ENCODE measurements at regions not wholly inside any gene's neighbourhood (a gene's known extent, or its start where the extent isn't known, plus 50 kb on each side); places are given as distances from the start of the nearest gene placed in this dataset.

- Histone ChIP-seq H3K36me3 (replicated peaks in 1 of 2; ENCODE audit: control insufficient read depth in 1 of 2, insufficient read depth in 2 of 2, low read length in 2 of 2) (no peaks in the 10 kb centered on the region), H3K4me3 (replicated peaks in 1 of 3; ENCODE audit: insufficient read depth in 1 of 3, low read depth in 2 of 3, low read length in 3 of 3) (no peak overlapping the region), H3K4me1 (ENCODE audit: insufficient read depth, low read length) (no peaks in the 10 kb centered on the region), H3K9me3 (ENCODE audit: low read length) (peaks cover 5% of the 10 kb centered on the region), H3K27ac (ENCODE audit: extremely low read length, insufficient read depth, low read length) (no peak overlapping the region), H3K9ac (ENCODE audit: insufficient read depth, low read depth, low read length) (no peak overlapping the region), H3K79me2 (ENCODE audit: insufficient read depth, low read length) (no peaks in the 10 kb centered on the region), H3K27me3 (ENCODE audit: control insufficient read depth in 1 of 2, insufficient read depth in 2 of 2, low read length in 2 of 2) (no peaks in the 10 kb centered on the region; a peak in 1 of 5 replicates), H3K4me2 (ENCODE audit: low read depth, low read length) (no peak overlapping the region), H2AFZ (ENCODE audit: low read length) (no peak overlapping the region), H4K20me1 (ENCODE audit: insufficient read depth, low read length) (no peaks in the 10 kb centered on the region)
- FAIRE-seq (no peak), ATAC-seq (no peak), DNase-seq (ENCODE audit: low spot score) (no peak)
- ChIA-PET CTCF (ENCODE audit: low intra/inter-chr PET ratio, low total read pairs) (no interaction called here), POLR2A (no interaction called here)
- TF ChIP-seq DR1 (CRISPR knock-in tag; IDR thresholded peaks at IDR 0.05) (no peak), ZNF224 (CRISPR knock-in tag; IDR thresholded peaks at IDR 0.05) (no peak), ZNF841 (CRISPR knock-in tag; IDR thresholded peaks at IDR 0.05; ENCODE audit: borderline replicate concordance) (no peak), ZNF121 (CRISPR knock-in tag; IDR thresholded peaks at IDR 0.05) (no peak), ZNF317 (CRISPR knock-in tag; IDR thresholded peaks at IDR 0.05) (peak; percentile 95)
- WGBS (ENCODE audit: low lambda C conversion rate), result 0% methylated on average over 2 of the region's 2 CpGs
- intact Hi-C loops (cut with micrococcal nuclease; ENCODE audit: unreplicated experiment), result no loop called here
- in situ Hi-C loops (cut with HindIII; ENCODE audit: extremely low pct_ligation_motif_present, low pct_unique_long_range_greater_than_20kb), result no loop called here
- no TSS peak for BruUV-seq (replicated peaks)
Observed at GRCh38 chr1:221223281-221223680, 344.0 kb downstream of the HLX start.

- 50% methylated on average over 7 of the region's 8 CpGs for WGBS (ENCODE audit: low lambda C conversion rate)
- FAIRE-seq, result no peak
- DNase-seq (ENCODE audit: low spot score), result no peak
- Histone ChIP-seq H3K4me1 (ENCODE audit: insufficient read depth, low read length) (no peaks in the 10 kb centered on the region), H3K4me3 (replicated peaks in 1 of 3; ENCODE audit: insufficient read depth in 1 of 3, low read depth in 2 of 3, low read length in 3 of 3) (no peak overlapping the region), H3K9me3 (ENCODE audit: low read length) (peaks cover 5% of the 10 kb centered on the region), H3K4me2 (ENCODE audit: low read depth, low read length) (no peak overlapping the region), H3K27ac (ENCODE audit: extremely low read length, insufficient read depth, low read length) (no peak overlapping the region), H4K20me1 (ENCODE audit: insufficient read depth, low read length) (no peaks in the 10 kb centered on the region), H3K9ac (ENCODE audit: insufficient read depth, low read depth, low read length) (no peak overlapping the region), H3K27me3 (ENCODE audit: control insufficient read depth in 1 of 2, insufficient read depth in 2 of 2, low read length in 2 of 2) (no peaks in the 10 kb centered on the region; a peak in 1 of 5 replicates), H2AFZ (ENCODE audit: low read length) (no peak overlapping the region), H3K79me2 (ENCODE audit: insufficient read depth, low read length) (no peaks in the 10 kb centered on the region), H3K36me3 (replicated peaks in 1 of 2; ENCODE audit: control insufficient read depth in 1 of 2, insufficient read depth in 2 of 2, low read length in 2 of 2) (no peaks in the 10 kb centered on the region)
- POLR2A ChIA-PET, result no interaction called here
- no TSS peak for BruUV-seq (replicated peaks)
- CTCF ChIA-PET (ENCODE audit: low intra/inter-chr PET ratio, low total read pairs), result no interaction called here
- ATAC-seq, result no peak
- in situ Hi-C loops (cut with HindIII; ENCODE audit: extremely low pct_ligation_motif_present, low pct_unique_long_range_greater_than_20kb) (no loop called here), intact Hi-C loops (cut with micrococcal nuclease; ENCODE audit: unreplicated experiment) (no loop called here)
- TF ChIP-seq ZNF784 (CRISPR knock-in tag; IDR thresholded peaks at IDR 0.05; ENCODE audit: borderline replicate concordance) (no peak), ARID2 (CRISPR knock-in tag; IDR thresholded peaks at IDR 0.05; ENCODE audit: borderline replicate concordance) (no peak), ZNF567 (CRISPR knock-in tag; IDR thresholded peaks at IDR 0.05; ENCODE audit: borderline replicate concordance) (no peak), ZSCAN12 (CRISPR knock-in tag; IDR thresholded peaks at IDR 0.05) (no peak), HNRNPH1 (optimal IDR thresholded peaks at IDR 0.05; ENCODE audit: low read depth, low read length) (no peak), CENPT (CRISPR knock-in tag; IDR thresholded peaks at IDR 0.05; ENCODE audit: low read depth) (no peak), FOXO1 (CRISPR knock-in tag; IDR thresholded peaks at IDR 0.05) (no peak), CREB1 (IDR thresholded peaks at IDR 0.05) (no peak), CREB1 (CRISPR knock-in tag; IDR thresholded peaks at IDR 0.05) (no peak), TBX2 (CRISPR knock-in tag; IDR thresholded peaks at IDR 0.05; ENCODE audit: borderline replicate concordance) (no peak), FUBP1 (CRISPR knock-in tag; IDR thresholded peaks at IDR 0.05; ENCODE audit: borderline replicate concordance) (no peak), ZNF556 (CRISPR knock-in tag; IDR thresholded peaks at IDR 0.05; ENCODE audit: borderline replicate concordance) (no peak)
Observed at GRCh38 chr1:221227460-221227859, 348.2 kb downstream of the HLX start.

All from HepG2 (cell line).